DMS79 treated with DMSO at 0.1 percent for 48 hours (cell line): ENCODE measurements at regions not wholly inside any gene's neighbourhood (a gene's known extent, or its start where the extent isn't known, plus 50 kb on each side); places are given as distances from the start of the nearest gene placed in this dataset.

Experiments used
- DNase-seq: peaks from one replicate; lab custom pipeline; 2025; lab: John Stamatoyannopoulos, UW

DNA sequence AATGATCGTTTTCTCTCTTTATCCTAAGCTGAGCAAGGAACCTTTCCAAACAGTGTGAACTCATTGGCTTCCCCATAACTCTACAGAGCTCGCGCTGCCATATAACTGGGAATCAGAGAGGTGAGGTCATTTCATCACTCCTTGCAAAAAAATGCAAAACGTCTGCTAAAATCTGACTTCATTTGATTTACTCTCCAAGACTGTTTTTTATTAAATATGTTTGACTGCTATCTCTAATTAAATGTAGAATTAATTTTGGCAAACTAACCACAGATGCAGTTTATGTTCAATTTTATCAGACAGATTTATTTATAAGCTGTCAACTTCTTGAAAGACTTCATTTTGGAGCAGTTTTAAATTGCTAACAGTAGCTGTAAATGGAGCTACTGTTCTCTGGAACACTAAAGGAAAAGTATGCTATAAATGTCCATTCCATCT lies 131.6 kb upstream of the SOX5 start:
- no peak for DNase-seq

DNA sequence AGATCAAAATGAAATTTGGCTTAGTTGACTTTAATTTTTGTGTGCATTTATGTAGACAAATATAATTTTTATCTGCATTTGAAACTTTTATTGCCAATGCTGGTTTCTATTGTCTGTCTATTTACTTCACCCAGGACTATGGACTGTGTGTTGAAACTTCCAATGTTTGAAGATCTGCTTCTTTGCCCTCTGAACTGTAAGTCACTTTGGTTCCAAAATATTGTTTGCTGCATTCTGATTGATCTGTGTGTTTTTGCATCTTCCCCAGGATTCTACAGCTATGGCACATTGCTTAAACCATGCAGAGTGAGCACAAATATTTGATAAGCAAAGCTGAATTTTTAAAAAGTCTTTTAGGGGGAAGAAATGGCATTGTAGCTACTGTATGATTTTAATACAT lies 131.0 kb upstream of the SOX5 start:
- no peak for DNase-seq

- no peak for DNase-seq
Measured at GRCh38 chr12:24079083-24079482, 129.6 kb upstream of the SOX5 start.

- no peak for DNase-seq
Measured at GRCh38 chr12:24078318-24078765, 128.9 kb upstream of the SOX5 start.

- no peak for DNase-seq
Measured at GRCh38 chr12:24077161-24077560, 127.7 kb upstream of the SOX5 start.

GRCh38 chr12:24075650-24076049 lies 126.2 kb upstream of the SOX5 start:
- DNase-seq, result no peak

DNA sequence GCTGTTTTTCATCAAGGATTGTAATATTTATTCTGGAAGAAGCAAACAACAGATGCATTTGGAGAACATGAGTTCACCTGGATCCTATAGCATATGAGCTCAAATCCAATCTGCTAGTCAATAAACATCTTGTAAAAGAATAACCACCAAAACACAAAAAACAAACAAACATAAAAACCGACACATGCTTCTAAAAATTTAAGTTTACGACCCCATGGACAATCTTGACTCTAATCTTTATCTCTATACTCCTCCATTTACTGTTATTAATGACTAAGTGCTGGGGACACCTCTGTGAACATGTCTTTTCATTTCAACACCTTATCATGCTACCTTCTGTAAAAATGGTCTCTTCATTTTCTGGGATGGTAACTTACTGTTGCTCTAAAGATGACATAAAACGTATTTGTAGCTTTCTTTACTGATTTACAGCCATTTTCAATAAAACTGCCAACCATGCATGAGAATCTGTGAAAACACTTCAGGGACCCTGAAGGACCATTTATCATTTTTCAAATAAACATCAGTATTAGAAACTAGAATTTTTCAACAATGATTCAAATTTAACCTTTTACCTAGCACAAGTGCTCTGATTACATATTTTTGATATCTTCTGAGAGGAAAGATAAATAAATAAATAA lies 123.8 kb upstream of the SOX5 start:
- DNase-seq, result no peak

DNA sequence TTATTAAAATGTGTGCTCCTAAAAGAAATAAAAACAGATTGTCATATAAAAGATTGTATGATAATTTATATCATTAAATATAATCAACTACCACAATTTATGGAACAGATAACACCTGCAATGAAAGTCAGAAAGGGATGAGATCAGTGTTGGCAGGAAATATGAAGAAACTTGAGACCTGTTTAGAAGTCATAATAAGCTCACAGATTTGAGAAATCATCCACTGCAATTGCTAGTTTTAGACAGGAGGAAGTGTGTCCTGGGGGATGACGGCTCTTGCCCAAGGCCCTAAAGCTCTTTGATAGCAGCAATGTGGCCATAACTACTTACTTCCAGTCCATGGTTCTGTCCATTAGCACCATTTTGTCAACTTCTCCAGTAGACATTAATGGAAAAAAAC lies 122.8 kb upstream of the SOX5 start:
- DNase-seq, result no peak

DNA sequence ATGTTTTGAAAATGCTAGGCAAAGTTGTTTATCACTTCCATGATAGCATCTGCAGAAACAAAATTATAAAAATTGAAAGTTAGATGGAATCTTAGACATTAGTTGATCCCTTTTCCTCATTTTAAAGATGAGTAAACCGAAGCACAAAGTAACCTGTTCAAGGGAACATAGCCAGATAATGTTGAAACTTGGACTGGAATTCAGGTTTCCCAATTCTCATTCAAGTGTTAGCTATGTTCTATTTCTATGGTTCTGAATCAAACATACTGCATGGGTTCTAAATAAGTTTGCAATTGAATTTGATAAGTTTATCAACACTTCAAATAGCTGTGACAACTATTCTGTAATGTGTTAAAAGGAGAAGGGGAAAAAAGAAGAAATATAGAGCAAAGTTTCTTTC lies 122.4 kb upstream of the SOX5 start:
- no peak for DNase-seq

DNA sequence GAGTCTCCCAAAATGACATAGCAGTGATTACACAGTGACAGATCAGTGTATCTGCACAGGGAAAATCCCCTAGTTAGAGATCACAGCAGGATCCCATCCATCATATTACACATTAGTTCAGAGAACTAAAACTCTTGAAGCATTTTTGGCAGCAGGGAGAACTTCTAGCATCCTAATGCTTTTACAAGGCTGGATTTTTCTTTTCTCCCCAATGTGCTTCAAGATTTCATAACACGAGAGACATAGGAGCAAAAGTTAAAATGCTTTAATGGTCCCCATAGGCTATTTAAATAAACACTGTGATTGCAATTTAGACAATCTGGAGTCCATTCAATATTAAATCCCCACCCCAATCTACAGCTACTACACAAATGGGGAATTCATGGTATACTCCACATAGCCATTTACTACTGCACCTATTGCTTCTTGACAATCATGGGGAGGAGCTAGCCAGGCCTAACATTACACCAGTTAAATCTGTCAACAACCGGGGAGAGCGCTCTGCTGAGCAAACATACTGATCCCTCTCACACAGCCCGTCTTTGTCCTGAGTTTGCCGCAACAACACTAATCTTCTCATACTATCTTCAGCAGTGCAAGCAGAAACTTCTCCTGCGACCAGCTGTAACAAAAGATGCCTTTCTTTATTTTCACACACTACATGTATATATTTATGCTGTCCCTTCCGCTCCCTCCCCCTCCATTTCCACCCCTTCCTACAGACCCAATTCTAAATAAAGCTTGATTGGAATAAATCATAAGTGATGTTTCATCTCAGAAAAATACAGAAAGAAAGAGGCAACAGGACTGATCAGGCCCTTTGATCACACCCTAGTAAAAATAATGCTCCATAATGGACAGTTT lies 120.3 kb upstream of the SOX5 start:
- DNase-seq, result no peak

GRCh38 chr12:24066865-24067264 lies 117.4 kb upstream of the SOX5 start:
- DNase-seq, result no peak

DNA sequence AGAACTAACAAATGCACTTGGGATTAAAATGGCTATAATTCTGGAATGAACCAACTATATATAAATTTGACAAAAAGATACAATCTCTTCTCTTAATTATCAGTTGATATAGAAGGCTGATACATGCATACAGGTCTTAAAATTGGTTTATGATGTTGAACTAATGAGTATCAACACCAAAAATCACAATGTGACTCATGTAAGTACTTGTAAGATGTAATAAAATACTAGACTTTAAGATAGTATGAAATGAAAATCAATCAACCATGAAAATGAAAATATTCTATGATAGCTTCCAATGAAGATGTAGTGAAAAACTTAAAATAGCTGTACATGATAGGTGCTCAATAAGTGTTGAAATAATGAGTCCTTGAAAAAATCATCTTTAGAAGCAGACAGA lies 116.6 kb upstream of the SOX5 start:
- no peak for DNase-seq

DNA sequence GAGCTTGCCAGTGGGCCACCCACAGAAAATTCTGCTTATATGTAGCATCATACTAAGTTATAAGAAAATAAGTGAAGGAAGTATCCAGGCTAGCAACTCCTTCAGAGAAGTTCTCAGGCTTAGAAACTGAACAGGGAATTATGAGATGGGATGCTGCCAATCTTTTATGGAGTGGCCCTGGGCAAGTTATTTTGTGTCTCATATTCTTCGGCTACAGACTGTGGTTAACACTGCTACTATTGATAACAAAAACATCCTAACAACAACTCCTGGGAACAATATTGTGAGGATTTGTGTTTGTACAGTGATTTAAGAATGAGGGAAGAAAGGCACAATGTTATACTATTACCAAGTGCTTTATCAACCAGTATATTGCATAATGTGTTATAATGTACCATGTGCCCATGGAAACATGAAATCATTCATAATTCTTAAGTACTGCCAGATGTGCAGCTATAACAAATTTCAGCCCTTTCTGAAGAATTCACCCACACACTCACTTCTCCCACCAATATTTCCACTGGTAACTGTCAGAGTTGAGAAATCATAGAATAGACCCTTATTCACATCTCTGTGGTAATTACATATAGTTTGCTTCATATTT lies 113.3 kb upstream of the SOX5 start:
- DNase-seq, result no peak

DNA sequence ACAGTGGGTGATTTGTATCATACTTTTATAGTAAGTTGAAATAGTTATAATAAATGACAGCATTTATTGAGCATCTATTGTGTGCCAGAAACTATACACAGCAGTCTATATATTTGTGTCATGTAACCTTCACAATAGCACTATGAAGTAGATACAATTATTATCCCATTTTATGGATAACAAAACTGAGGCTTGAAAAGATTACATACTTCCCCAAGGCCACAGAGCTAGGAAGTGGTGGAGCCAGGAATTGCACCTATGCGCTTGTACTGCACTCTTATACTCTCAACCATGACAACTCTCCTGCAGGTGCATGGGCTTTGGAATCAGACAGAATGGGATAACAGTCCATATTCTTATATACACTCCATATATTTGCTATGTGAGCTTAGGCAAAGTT lies 110.6 kb upstream of the SOX5 start:
- no peak for DNase-seq

DNA sequence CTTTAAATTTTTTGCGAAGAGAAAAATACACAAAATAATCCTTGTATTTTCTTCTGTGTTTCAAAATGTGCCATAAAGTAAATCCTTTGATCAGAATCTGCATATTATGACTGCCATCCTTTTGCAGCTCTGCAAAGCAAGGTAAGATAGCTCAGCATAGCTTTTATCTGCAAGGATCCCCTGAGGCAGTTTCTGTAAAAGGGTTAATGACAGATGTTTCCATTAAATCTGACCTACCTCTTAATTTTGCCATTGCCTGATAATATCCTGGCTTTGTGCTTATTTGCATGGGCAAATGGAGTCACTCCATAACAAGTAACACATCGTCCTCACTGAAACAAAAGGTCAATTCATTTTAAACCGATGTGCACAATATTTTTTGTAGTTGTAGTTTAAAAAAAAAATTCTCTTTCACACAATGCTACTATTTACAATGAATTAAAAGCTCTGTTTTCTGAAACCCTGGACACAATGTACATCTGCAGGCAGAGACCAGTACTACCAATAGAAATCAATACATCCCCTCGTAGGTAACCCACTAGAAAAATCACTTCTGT lies 108.5 kb upstream of the SOX5 start:
- DNase-seq, result no peak

- no peak for DNase-seq
Measured at GRCh38 chr12:24055747-24056146, 106.3 kb upstream of the SOX5 start.

GRCh38 chr12:24054416-24054815 lies 104.9 kb upstream of the SOX5 start:
- DNase-seq, result no peak

DNA sequence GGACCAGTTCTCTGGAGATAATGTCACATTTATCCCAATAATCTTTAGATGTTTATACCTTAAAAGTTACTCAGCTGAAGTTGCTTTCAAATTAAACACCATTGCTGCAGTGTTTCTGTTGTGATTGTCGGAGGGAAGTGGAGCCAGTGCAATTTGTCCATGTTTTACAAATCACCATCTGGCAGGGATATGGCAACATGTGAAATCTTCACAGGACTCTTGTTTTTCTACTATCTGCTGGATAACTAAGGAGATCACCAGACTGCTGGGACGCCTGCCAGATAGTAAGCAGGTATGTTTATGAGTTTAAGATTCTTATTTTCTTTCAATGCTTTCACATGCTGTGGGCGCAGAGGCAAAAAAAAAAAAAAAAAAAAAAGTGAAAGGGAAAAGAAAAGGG lies 100.3 kb upstream of the SOX5 start:
- no peak for DNase-seq

GRCh38 chr12:24049101-24049500 lies 99.6 kb upstream of the SOX5 start:
- DNase-seq, result no peak

- DNase-seq, result no peak
Measured at GRCh38 chr12:24048446-24048845, 99.0 kb upstream of the SOX5 start.

GRCh38 chr12:24047326-24047725 lies 97.9 kb upstream of the SOX5 start:
- DNase-seq, result no peak

DNA sequence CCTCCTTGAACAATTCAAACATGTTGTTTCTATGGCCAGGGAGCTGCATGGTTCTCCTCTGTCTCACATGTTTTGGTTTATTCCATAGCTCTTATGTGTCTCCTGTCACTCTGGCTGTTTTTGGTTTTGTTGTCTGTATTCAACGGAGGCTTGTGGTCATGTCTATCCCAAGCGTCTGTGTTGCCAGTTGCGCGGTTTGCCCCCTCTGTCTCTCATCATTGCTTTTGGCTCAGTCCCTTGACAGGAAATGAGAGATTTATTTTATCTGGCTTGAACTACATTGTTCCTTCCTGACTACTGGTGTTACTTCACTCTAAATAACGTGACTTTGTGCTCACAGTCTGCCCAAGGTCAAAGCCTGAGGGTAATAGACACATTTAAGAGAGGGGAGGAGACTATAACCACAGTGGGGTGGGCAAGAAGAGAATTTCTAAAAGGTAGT lies 96.4 kb upstream of the SOX5 start:
- no peak for DNase-seq
